Kidney tubule cell (primary cell): ENCODE measurements at regions not wholly inside any gene's neighbourhood (a gene's known extent, or its start where the extent isn't known, plus 50 kb on each side); places are given as distances from the start of the nearest gene placed in this dataset.
A peak's percentile ranks its signal among the peaks of the same experiment; 100 is the strongest.

Source experiments
- DNase-seq: peaks from one replicate; pipeline ENCODE4 v3.0.0-alpha.2; 2018; ENCODE audit warnings: low spot score

DNA sequence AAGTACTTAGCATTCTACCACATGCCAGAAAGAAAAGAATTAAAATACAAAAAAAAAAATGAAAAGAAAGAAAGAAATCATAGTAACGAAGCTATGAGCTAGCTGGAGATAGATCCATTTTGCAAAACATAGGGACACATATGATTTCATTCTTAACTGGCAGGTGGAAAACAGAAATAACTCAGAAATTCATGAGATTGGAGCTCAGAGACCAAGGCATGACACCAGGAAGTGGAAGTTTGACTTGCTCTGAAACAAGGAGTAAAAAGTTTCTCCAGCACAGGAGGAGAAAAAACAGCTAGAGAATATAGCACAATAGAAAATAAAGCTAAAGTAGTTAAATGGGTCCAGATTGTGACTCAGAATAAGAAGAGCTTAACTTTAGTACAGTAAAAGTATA is 278.1 kb downstream of the ZEB2 start:
- no peak for DNase-seq

DNA sequence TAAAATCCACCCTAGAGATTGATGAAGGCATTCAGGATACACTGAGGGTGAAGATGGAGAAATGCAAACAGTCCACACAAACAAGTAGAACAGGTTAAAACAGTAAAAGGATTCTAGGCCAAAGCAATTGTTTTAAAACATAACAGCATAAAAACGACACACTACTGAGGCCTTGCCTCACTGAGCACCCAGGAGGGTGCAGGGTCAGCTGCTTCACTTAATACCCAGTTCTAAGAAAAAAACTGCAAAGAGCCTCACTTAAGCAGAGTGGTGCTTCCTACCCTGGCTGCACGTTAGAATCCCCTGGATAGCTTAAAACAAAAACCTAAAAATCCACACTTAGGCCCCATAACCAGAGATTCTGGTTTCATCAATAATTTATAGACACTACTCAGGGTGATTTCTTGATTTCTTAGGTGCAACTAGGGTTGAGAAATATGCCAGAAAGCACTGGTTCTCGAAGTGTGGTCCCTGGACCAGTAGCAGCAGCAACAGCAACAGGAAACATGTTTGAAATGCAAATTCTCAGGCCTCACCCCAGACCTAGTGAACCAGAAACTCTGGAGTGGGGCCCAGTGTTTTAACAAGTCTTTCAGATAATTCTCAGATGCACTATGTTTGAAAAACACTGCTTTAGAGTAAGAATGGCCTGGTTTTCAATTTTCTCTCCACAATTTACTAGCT is 279.1 kb downstream of the ZEB2 start:
- DNase-seq, result no peak

DNA sequence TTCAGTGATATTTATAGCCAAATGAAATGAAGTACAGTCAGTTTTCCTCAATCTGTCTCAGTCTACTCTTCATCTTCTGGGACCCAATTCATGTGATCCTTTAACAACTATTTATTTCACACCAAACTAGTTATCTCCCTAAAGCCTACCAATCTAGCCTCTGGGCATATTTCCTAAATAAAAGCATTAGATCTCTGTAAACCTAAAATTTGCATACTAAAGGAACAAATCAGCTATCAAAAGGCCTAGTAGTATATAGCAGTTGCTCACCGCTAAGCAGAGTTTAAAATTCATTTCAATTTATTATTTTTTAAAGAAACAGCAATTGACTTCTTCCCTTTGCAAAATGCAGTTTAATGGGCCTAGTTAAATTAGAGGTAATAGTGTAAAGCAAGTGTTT is 280.2 kb downstream of the ZEB2 start:
- DNase-seq, result no peak

DNA sequence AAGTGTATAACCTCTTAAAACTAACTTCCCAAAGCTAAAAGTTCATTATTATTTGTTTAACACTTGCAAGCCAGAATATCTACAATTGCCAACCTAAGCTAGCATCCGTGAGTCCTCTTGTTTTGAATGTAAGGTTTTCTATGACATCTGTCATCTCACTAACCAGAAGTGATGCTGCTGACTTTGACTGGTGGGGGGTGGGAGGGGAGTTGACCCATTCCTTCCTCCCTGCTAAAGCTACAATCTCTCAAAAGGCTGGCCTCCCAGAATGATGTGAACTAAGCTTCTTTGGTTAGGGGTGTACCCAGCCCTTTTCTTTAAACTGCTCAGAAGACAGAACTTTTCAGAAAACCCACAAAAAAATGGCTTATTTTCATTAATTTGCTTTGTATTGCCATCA is 280.6 kb downstream of the ZEB2 start:
- no peak for DNase-seq

DNA sequence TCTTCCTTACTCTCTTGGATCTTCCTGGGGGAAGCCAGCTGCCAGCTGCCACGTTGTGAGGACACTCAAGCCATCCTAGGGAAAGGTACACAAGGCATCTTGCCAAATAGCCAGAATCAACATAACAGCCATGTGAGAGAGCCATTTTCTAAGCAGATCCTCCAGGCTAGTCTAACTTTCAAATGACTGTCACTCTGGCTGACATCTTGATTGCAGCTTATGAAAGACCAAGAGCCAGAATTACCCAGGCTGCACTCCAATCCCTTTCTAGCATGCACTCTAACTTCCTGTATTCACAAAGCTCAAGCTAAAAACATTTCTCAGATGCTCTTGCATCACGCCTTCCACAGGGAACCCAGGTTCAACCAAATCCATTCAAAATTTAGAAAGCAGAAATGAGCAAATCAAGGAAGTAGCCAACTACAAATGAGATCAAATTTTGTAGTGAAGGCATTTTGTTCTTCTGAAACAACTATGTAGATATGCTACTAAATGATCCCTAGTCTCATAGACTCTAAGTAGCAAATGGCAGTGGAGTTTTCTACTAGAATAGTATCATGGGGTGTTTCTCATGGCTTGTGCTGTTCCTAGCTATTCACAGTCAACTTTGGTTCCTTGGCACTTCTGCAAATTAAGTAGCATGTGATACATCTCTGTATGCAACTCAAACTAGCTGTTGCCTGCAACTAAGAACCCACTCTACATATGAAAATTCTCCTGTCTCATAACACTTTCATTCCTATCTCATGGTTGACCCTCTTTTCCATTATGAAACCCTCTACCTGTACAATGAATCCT is 281.9 kb downstream of the ZEB2 start:
- no peak for DNase-seq

DNA sequence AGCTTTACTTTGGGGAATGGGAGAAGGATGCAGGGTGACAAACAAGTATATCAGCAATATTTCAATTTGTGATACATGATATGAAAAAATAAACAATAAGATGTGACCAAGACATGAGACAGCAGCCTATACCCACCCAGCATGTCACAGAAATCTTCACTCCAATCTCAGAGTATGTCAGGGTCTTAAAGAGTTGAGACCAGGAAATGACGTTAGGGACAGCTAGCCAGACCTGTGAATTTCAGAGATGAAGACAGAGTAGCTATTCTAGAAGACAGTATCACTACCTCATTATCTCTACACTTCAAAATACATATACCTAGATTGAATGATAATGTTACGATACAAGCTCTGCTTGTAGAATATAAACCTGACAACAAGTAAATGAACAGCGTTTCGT is 282.8 kb downstream of the ZEB2 start:
- no peak for DNase-seq

DNA sequence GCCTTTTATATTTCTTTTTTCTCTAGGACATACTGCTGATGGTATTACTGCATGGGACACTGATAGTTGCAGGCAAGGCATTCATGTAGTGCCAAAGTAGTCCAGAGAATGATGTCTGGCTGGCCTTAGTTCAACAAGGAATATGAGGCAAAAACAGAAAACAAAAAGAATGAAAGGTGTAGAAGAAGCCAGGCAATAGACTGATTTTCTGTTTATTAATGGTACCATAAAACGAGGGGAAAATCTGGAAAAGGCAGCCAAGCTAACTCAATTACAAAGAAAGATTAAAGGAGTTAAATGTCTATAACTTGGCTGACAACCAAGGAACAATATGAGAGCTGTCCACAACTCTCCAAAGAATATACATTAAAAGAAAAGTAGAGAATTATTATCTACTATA is 284.9 kb downstream of the ZEB2 start:
- no peak for DNase-seq

DNA sequence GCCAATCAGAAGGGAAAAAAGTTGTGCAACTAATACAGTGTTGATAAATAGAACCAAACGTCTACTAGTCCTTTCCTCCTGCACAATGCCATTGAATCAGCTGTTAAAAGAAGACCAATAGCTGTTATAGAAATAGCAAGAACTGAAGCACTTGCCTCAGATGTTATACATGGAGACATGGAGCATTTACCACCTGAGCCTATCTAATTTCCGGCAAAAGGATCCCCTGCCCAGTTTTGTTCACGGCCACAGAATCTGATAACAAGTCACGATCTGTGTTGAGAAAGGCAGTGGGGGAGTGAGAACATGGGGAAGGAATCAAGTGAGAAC is 285.4 kb downstream of the ZEB2 start:
- no peak for DNase-seq

DNA sequence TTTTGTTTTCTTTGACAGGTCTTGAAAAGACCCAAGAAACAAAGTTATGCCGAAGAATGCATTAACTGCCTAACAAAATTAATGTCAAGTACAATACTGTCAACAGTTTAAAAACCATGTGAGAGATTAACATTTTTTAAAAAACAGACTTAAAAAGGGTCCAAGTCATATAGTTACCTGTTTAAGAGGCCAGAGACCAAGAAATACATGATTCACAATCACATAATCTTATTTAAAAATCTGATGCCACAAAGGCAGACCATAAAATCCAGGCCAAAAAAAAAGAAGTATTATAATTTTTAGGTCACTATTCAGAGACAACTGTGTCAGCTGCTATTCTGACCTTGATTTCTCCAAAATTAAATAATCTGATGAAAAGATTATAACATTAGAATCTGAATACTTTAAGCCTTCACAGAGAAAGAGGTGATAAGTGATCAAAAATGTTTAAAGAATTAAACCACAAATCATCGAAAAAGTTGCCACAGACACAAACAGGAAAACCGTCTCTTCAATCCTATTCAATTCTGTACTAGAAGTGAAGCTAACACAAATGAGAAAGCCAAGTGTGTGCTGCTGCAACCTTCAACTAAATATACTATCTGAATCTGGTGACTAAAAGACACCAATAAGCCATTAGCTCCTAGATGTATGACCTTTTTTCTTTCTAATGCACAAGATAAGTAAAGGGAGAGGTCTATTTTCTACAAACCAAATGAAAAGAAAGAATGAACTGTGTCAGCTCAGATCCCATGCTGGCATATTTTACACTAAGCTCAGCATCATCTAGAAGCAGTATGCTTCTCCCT is 286.0 kb downstream of the ZEB2 start:
- DNase-seq, result no peak

DNA sequence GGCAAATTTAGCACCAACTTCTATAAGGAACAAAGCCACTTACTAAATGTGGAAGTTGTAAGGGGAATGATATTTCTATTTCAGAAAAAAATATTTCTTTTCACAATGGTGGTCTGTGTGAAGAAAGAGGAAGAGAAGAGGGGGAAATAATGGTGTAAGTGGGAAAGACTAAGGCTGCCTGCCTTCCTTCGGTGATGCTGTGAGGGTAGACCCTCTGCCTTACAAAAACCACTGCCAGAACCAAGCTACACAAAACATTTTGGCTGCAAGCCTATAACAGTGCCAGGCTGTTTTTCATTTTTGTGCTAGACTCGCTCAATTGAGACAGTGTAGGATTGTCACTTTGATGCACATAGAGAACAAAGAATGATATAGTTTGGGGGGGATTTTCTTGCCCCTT is 286.6 kb downstream of the ZEB2 start:
- DNase-seq, result no peak

DNA sequence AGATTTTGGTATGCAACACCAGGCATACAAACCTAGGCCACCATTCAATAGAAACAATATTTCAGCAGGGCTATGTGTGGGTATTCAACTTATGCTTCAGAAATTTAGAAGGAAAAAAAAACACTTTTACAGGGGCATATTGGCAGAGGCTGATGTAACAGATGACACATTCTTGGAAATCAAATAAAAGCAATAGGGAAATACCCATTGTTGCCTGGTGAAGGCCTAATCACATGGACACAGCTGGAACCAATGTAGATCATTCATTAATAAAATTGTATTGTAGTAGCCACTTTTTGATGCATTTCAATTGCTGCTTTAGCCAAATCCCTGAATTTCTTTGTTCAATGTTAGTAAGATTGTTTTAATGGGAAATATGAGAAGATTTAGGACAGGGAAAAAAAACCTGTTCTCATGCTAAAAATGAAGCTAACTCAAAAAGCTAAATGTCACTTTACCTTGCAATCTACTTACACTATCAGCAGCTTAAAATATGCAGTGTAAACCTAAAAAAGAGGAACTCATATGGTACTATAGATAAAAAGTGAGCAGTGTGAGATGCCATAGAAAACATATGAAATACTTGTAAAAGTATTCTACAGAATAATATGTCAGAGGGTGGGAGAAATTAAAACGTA is 289.4 kb downstream of the ZEB2 start:
- DNase-seq, result peak; percentile 70

DNA sequence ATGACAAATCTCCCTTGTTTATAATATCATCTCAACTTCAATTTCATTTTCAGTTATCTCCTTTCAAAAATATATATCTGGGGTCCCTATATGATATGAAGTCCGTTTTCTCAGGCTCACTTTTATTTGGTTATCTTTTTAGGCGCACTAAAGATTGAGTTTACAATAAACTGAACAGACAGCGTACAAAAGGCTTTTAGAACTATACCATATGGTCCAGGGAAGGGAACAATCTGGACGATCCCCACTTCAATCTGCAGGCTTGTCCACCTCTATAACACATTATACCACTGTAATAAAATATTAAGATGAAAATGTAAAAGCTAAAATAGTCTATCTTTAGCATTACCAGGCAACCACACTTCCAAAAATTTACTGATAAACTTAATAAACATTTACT is 289.9 kb downstream of the ZEB2 start:
- DNase-seq, result no peak

DNA sequence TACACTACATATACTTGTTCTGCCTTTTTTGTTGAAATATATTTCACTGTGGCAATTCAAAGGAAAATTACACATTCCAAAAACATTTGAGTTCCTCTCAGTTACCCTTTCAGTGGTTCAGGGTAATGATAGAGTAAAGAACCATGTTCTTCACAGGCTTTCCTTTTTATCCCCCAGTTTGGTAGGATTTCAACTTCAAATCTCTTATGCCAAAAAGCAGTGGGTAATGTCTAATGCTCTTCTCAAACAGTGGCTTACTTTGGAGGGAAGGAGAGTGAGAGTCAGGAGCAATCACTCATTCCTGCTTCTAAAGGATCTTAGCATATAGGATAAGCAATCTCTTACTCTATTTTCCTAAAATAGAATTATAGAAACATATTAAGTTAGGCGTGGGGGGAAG is 290.6 kb downstream of the ZEB2 start:
- DNase-seq, result no peak

DNA sequence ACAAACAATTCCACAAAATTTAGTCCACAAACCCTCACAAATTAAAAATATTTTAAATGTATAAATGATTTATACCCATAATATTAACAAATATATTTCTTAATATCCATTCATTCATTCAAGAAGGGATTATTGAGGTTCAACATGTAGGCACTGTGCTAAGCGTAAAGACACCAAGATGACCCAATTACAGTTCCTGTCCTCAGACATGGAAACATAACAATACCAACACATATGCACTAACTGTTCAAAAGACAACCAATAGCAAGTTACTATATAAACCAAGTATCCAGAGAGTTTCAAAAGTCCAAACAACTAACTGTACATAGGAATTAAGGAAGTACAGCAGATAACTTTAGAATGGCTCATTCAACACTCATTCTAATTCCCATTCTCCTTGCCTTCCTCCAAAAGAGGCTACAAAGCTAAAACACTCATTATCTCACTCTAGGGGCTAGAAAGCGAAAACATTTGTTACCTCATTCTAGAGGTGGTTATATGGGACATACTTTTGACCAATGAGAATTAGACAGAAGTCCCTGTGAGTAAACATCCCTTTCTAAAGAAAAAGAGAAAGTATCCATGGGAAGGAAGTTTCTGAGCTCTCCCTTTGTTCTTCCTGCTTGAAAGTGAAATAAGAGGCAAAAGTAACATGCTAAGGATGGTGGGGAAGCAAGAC is 292.4 kb downstream of the ZEB2 start:
- DNase-seq, result peak; percentile 53

DNA sequence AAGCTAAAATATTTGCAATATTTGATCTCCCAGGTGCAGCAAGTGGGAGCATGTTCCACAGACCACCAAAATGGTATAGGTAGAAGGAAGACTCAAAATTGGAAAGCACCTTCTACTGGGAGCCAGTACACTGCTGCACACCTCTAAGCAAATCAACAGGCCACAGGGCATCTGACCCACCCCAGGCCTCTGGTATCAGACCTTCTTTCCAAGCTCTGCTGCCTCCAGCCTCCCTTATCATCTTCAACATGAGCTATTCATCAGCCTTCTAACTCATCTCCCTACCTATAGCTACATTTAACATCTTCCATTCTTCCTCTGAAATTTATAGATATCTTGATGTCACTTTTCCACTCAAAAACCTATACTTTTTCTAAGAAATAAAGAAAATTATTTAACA is 294.8 kb downstream of the ZEB2 start:
- no peak for DNase-seq

DNA sequence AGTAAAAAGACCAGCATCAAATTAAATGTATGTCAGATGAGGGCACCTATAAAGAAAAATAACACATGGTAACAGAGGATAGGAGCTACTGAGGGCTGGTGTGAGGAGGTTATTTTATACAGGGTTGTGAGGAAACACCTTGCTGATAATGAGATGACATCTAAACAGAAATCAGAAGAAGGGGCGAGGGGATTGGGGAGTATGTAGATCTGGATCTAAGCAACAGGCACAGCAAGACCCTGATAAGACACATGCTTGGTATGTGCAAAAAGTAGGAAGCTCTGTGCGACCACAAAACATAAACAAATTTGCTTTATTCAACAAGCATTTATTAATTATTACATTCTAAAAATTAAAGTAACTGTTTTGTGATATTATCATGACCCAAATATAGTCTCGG is 295.4 kb downstream of the ZEB2 start:
- DNase-seq, result no peak

DNA sequence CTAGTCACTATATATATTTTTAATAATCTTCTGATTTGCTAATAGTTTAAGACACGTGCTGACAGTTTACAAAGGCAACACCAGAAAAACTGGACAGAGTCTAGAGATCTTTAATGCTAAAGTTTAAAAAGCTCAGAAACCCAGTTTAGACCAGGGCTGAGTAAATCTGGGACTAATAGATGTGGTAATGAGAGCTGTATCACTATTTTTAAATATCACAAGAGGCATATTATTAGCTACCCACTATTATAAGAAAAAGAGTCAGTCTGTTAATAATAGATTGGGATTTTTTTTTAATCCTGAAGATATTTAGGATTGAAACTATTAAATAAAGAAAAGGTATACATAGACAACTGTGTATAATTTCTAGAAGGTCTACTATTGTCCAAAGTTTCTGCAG is 299.9 kb downstream of the ZEB2 start:
- DNase-seq, result no peak

DNA sequence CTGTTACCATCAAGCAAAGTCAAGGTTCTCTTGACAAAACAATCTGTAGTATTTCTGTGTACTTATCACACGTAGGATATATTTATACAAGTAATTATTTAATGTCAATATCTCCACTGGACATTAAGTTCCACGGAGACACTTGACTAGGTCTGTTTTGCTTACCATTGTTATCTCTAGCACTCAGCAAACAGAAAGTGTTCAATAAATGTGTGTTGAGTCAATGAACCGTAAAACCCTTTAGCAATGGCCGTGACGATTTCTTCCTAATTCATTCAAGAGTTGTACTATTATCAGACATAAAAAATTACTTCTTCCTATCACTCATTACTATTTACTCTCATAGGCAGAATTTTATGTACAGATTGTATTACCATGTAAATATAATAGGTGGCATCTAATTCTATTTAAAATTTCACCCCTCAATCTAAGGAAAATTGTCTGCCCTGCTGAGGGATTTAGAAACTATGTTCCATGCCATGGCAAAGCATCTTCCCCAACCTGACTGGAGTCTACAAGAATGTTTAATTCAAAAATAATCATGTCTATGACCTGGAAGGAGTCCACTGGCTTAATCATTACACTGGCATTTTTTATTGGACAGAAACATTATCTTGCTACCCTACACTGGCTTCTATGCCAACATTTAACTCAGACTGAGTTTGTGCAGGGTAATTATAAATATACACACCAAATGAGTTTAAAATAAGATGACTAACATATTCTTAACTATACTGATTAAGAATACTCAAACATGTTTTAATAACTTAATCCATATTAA is 301.9 kb downstream of the ZEB2 start:
- peak; percentile 31 for DNase-seq

DNA sequence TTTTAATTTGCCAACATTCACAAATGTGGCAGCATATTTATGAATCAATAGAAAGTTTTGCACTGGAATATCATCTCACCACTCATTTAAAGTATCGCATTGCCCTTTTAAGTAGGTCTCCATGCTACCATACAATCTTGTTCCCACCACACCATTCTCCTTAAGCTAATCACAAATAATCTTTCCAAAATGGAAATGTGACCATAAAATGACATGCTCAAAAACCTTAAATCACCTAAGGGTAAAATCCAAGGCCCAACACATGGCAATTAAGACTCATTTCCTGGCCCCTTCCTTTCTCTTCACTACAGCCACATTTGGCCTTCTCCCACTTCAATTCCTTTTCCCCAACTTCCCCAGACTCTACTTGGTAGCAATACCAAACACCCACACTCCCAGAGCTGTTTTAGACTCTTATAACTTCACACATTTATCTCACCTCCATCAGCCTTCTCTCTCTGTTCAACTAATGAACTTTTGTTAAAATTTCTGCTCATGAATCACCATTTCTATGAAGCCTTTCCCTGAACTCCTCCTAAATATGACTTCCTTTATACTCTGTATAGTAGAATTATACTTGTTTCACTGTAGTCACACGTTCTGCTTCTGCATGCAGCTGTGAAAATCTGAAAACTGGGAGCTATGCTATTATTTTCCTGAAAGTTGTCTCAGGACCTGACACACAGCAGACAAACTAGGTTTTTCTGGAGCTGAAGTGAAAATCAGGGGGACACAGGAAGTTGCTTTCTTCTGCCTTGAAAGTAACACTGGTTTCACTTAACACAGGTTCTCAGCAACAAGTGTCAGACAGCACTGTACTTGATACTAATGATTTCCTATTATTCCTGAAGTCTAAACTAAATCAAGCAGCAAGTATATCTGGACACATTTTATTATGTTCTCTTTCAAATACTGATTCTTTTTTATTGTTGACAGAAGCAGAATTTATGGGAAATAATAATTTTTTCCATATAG is 303.9 kb downstream of the ZEB2 start:
- no peak for DNase-seq

DNA sequence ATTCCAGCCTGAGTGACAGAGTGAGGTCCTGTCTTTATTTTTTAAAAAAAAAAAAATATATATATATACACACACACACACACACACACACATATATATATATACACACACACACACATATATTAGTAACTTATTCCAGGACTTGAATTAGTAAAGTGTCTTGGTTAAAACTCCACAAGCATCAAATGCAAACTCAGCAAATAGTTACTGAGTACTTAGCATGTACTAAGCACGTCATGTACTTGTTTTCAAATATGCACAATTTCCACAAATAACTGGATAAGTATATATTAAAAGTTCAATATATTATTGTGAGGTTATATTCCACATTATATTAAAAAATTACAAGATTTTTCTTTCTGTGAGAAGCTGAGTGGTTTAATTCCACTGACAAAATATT is 304.7 kb downstream of the ZEB2 start:
- DNase-seq, result no peak
